ENCODE measurements at regions not wholly inside any gene's neighbourhood (a gene's known extent, or its start where the extent isn't known, plus 50 kb on each side); places are given as distances from the start of the nearest gene placed in this dataset.

- TF ChIP-seq CTCF (IDR thresholded peaks at IDR 0.05) (no peak), POLR2AphosphoS5 (IDR thresholded peaks at IDR 0.05) (no peak), POLR2A (IDR thresholded peaks at IDR 0.05) (no peak)
These were observed 127.2 kb upstream of the SLC25A48 start for GRCh38 chr5:135707302-135707701.
